NCI-H446 (cell line): ENCODE measurements at regions not wholly inside any gene's neighbourhood (a gene's known extent, or its start where the extent isn't known, plus 50 kb on each side); places are given as distances from the start of the nearest gene placed in this dataset.
"Not testable (repeated sequence)": the region's sequence is repeated elsewhere in the genome, so short reads cannot be mapped to it uniquely, and the experiment has no call there.

Experiments
- DNase-seq, 2 experiments: peaks; one replicate each; lab custom pipeline; 2025; lab: John Stamatoyannopoulos, UW

DNA sequence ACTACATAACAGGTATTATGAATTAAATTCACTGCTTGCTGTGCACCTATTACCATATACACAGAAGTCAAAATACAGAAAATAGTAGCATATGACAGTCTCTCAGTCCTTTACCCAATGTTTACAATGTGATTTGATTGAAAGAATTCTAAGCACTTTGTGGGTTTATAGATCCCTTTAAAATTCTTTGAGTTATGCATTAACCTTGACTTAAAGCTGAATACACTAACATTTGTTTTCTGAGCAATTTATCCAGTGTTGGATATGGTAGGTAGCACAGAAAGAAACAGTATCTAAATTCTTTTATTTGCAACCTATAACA is 230.8 kb upstream of the DDI1 start:
- DNase-seq, result no peak

- peak; percentile 62 to 78 for DNase-seq
These were observed 230.1 kb upstream of the DDI1 start for GRCh38 chr11:103806130-103806895.

DNA sequence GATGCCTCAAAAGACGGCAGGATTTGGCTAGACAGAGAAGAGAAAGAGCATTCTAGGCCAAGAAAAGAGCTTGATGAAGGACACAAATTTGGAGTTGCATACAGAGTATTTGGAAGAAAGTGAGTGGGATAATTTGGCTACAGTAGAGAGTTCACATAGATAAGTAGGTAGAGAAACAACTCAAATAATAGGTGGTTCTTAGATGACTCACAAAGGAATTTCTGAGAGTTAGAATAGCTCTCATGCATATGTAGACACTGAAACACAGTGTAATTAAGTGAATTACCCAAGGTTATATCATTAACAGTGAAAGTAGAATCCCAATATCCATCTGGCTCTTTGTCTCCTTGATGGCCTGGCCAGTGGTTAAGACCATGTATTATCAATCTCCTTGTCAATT is 228.6 kb upstream of the DDI1 start:
- peak; percentile 26 to 60 for DNase-seq

DNA sequence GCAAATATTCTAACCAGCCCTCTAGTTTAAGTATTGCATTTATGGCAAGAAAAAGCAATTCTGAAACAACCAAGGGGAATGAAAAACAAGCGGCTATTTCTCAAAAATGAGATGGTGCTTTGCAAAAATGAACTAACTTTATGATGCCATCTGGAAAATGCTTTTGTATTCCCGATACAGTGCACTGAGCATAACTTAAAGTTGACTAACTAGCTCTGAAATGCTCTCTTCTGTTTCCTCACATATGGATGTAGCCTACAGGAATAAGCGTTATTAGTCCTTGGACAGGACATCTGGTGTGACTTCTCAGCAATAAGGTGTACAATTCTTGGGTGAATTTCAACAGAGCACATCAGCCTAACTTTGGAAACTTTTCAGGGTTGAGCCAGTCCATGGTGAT is 228.2 kb upstream of the DDI1 start:
- DNase-seq, result peak in 1 of 2 experiments; percentile 51

DNA sequence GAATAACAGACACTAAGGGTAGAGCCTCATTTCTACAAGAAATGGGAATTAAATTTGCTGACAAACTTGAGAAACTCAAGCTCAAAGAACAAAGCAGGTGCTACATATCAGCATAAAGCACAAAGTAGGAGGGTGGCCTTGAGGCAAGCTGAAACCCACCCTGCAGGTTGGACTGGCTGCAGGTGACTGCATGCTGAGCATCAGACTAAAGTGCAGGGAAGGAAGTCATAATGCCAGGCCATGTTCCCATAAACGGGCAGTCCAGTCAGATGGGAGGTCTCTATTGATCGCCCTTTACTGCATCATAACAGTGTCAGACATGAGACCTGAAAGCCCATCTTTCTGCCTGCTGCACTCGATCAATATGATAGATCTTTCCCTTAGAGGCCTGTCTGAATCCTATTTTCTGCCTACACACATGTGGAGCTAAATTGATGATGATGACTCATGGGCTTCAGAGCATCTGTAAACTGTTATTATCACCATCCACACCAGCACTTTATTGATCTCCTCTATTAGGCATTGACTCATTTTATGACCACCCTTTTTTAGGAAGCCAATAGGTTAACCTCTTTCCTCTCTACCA is 224.5 kb upstream of the DDI1 start:
- DNase-seq, result no peak

DNA sequence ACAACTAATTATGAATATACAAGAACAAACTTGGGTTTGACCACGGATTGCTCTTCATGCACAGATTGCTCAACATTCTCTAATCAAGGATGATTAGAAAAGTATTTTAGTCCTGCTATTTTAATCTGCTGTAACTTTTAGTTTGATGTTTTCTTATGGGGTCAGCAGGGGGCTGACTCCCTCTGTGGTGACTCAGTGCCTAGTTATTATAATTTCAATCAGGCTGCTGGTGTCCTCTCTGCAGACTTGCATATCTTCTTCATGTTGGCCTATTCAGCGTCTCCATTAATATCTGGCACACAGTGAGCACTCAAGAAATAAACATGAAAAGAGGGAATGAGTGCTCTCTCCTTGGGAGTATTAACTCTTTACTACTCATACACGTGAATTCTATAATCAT is 223.8 kb upstream of the DDI1 start:
- no peak for DNase-seq

DNA sequence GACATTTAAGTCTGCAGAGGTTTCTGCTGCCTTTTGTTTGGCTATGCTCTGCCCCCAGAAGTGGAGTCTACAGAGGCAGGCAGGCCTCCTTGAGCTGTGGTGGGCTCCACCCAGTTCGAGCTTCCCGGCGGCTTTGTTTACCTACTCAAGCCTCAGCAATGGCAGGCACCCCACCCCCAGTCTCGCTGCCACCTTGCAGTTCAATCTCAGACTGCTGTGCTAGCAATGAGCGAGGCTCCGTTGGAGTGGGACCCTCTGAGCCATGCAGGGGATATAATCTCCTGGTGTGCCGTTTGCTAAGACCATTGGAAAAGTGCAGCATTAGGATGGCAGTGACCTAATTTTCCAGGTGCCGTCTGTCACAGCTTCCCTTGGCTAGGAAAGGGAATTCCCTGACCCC is 216.1 kb upstream of the DDI1 start:
- not testable (repeated sequence) for DNase-seq

GRCh38 chr11:103824116-103824515 is 212.3 kb upstream of the DDI1 start:
- DNase-seq, result no peak

DNA sequence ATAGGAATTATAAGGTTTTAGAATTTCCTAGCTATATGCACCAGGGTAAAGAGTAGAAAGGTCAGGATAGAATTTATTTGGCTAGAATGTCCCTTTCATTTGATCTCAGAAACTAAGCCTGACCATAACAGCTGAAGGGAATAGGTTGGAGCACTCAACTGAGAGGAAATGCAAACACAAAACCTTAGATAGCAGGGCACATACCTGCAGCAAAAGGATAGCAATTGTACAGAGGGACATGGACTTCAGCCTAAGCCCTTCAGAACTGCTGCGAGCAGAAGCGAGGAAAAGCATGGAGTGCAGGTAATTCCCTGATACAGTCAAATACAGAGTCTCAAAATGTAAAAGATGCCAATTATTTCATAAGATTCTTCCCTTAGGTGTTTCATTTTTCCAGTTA is 211.0 kb upstream of the DDI1 start:
- DNase-seq, result no peak

GRCh38 chr11:103826856-103827255 is 209.6 kb upstream of the DDI1 start:
- DNase-seq, result no peak

GRCh38 chr11:103829596-103829995 is 206.8 kb upstream of the DDI1 start:
- DNase-seq, result no peak

DNA sequence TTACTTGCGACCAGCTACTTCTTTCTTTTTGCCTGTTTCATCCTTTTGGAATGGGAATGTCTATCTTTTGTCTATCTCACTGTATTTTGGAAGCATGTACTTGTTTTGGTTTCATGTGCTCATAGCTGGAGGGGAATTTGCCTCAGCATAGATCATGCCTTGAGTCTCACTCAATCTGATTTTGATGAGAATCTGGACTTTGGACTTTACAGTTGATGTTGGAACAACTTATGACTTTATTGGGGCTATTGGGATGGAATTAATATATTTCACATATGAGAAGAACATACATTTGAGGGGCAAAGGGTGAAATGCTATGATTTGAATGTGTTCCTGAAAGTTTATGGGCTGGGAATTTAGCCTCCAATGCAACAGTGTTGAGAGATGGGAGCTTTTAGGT is 206.2 kb upstream of the DDI1 start:
- DNase-seq, result no peak

GRCh38 chr11:103832762-103833161 is 203.7 kb upstream of the DDI1 start:
- no peak for DNase-seq

DNA sequence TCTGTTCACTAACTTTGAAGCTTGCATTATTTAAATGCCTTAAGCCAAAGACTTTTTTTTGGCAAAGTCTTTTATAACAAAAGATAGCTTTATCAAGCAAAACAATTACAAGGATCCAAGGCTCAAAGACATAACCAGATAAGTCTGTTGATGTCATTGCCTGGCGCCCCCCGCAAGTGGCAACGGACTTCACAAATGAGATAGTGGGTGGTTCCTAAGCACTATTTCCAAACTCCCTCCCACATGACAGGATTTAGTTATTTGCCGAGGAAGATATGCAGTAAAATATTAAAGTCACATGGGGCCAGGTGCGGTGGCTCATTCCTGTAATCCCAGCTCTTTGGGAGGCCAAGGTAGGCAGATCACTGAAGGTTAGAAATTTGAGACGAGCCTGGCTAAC is 194.2 kb upstream of the DDI1 start:
- no peak for DNase-seq

DNA sequence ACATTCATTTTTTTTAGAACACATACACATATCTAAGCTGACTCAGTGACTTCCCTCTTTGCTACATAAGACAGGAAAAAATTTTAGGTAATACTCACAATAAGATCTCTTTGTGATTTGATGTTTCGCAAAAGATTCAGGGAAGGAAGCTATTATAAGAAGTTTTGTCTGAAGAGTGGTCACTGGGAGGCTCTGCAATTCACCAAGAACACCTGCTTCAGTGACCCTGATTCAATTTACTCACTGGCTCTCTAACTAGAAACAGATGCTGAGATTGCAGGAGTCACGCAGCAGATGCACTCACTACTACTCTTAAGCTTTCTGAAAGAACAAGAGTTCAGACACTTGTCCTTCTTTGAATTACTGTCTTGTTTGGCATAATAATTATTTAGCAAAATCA is 193.6 kb upstream of the DDI1 start:
- peak in 1 of 2 experiments; percentile 41 for DNase-seq

- no peak for DNase-seq
These were observed 191.9 kb upstream of the DDI1 start for GRCh38 chr11:103844327-103845215.

- no peak for DNase-seq
These were observed 191.1 kb upstream of the DDI1 start for GRCh38 chr11:103845331-103845730.

- DNase-seq, result no peak
These were observed 187.8 kb upstream of the DDI1 start for GRCh38 chr11:103848686-103849085.

GRCh38 chr11:103849366-103849765 is 187.1 kb upstream of the DDI1 start:
- no peak for DNase-seq

- DNase-seq, result no peak
These were observed 185.8 kb upstream of the DDI1 start for GRCh38 chr11:103850419-103851165.

GRCh38 chr11:103851166-103851651 is 185.2 kb upstream of the DDI1 start:
- DNase-seq, result peak in 1 of 2 experiments; percentile 8
